NT2/D1 (cell line): ENCODE measurements at regions not wholly inside any gene's neighbourhood (a gene's known extent, or its start where the extent isn't known, plus 50 kb on each side); places are given as distances from the start of the nearest gene placed in this dataset.

ENCODE experiments used
- SUZ12 ChIP-seq: IDR thresholded peaks from 2 replicates; pipeline ENCODE4 v1.6.1; 2011; ENCODE audit not compliant: insufficient read length, insufficient read depth; ENCODE audit errors: extremely low read depth
- YY1 ChIP-seq: IDR thresholded peaks from 2 replicates; pipeline ENCODE4 v1.6.1; 2011; ENCODE audit not compliant: insufficient read length, insufficient read depth

- TF ChIP-seq YY1 = no peak
- TF ChIP-seq SUZ12 = no peak
These were observed 278.2 kb upstream of the GATB start for GRCh38 chr4:152039023-152039481.
